ENCODE measurements at regions not wholly inside any gene's neighbourhood (a gene's known extent, or its start where the extent isn't known, plus 50 kb on each side); places are given as distances from the start of the nearest gene placed in this dataset.

DNA sequence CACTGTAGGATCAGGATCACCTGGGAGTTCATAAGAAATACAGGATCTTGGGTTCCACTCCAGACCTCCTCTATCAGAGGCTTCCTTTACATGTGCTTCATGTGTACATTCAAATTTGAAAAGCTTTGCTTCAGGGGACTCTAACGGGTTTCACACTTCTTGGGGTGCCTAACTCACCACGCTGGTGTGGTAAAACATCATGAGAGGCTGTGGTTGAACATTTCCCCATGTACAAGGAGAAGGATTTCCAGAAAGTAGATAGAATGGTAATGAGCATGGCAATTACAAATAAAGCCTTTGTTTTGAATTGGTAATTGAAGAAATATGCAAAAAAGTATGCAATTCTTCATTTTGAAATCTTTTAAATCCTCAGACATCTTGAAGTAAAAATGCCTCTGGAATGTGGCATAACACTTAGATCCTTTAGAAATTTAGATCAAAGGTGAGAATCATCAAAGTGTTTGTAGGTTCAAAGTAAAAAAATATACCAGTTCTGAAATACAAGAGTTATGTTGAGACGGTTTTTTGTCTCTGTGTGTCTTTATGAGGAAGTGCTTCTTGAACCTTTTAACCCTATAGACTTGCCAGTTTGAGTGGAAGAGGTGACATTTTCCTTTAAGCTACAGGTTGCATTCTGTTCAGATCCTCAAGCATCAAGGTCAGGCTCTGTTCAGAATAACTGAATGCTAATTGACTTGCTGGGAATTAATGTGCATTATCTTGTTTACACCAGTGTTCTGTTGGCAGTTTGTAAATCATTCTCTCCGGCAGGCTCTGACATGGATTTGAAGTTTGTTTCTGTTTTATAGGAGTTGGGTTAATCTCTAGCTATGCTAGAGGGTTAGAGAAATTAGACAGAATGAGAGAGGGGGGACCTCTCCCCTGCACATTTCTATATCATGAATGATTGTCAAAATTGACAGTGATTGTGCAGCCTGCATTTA is 415.3 kb downstream of the MAN2A1 start:
- no peaks in the 10 kb centered on the region for H3K9me3 ChIP-seq
- DNase-seq (no peak), ATAC-seq (no peak)
- no peak overlapping the region for H3K4me3 ChIP-seq
- no peaks in the 10 kb centered on the region for H3K36me3 ChIP-seq
- no peaks in the 10 kb centered on the region for H3K4me1 ChIP-seq
- no peak overlapping the region for H3K27ac ChIP-seq
- TF ChIP-seq, protein P1, sequence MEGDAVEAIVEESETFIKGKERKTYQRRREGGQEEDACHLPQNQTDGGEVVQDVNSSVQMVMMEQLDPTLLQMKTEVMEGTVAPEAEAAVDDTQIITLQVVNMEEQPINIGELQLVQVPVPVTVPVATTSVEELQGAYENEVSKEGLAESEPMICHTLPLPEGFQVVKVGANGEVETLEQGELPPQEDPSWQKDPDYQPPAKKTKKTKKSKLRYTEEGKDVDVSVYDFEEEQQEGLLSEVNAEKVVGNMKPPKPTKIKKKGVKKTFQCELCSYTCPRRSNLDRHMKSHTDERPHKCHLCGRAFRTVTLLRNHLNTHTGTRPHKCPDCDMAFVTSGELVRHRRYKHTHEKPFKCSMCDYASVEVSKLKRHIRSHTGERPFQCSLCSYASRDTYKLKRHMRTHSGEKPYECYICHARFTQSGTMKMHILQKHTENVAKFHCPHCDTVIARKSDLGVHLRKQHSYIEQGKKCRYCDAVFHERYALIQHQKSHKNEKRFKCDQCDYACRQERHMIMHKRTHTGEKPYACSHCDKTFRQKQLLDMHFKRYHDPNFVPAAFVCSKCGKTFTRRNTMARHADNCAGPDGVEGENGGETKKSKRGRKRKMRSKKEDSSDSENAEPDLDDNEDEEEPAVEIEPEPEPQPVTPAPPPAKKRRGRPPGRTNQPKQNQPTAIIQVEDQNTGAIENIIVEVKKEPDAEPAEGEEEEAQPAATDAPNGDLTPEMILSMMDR (IDR thresholded peaks at IDR 0.05), result no peak
- intact Hi-C loops (cut with DNase I), result no loop called here
- H3K27me3 ChIP-seq (ENCODE audit: low read depth), result no peaks in the 10 kb centered on the region

DNA sequence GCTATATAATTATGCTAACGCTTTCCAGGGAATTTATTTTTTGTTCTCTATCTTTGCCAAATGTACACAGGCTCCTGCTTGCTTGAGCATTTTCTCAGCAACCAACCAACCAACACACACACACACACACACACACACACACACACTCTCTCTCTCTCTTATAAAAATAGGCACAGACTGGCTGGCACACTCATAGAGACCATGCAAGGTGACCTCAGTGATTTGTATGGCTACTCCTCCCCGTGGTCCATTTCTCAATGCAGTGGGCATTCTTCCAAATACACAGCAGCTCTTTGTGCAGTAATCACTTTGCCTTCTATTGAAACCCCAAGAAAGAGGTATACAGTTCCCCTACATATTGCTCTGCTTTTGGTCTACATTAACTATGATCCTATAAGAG is 416.0 kb downstream of the MAN2A1 start:
- intact Hi-C loops (cut with DNase I), result no loop called here
- TF ChIP-seq, protein P1 (IDR thresholded peaks at IDR 0.05), result no peak

DNA sequence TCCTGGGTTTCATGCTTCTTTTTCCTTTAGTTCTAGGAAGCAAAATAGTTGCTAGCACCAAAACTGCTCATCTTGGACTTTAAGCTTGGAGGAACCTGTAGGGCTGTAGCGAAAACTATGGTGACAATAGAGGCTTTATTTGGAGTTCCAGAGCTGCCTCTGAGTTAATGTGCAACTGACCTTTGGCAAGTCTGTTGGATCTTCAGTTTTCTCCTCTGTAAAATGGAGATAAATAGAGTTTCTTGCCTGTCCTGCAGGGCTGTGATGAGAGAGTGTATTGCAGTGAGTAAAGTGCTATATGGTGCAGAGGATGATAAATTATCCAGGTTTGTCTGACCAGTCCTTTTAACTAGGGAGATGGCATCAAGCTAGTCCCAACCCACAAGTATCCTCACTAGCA is 417.0 kb downstream of the MAN2A1 start:
- Histone ChIP-seq H3K9me3 (no peaks in the 10 kb centered on the region), H3K27me3 (ENCODE audit: low read depth) (no peaks in the 10 kb centered on the region), H3K27ac (no peak overlapping the region), H3K4me1 (no peaks in the 10 kb centered on the region), H3K36me3 (no peaks in the 10 kb centered on the region), H3K4me3 (no peak overlapping the region)
- TF ChIP-seq, protein P1 (IDR thresholded peaks at IDR 0.05), result no peak
- intact Hi-C loops (cut with DNase I), result no loop called here
- no peak for ATAC-seq
- no peak for DNase-seq

More for the DNA sequence above, 416.0 kb downstream of the MAN2A1 start:
- no peak overlapping the region for H3K27ac ChIP-seq
- no peak for DNase-seq
- H3K36me3 ChIP-seq, result no peaks in the 10 kb centered on the region
- H3K9me3 ChIP-seq, result no peaks in the 10 kb centered on the region
- H3K4me1 ChIP-seq, result no peaks in the 10 kb centered on the region
- no peak for ATAC-seq
- H3K27me3 ChIP-seq (ENCODE audit: low read depth), result no peaks in the 10 kb centered on the region
- H3K4me3 ChIP-seq, result no peak overlapping the region

DNA sequence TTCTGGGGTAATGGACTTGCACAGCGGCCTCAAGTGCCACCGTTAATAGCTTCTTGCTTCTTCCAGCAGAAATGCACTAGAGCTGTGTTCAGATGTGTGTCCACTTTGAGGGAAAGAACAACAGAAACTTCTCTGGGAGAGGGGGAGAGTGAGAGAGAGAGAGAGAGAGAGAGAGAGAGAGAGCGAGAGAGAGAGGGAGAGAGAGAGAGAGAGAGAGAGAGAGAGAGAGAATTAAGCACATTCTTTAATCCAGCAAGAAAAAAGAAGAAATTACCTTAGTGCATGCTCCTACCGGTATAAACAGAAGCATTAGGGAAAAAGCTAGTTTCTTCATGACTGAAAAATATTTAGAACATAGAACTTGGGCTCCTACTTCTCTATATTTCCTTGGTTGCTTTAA is 418.8 kb downstream of the MAN2A1 start:
- Histone ChIP-seq H3K27me3 (ENCODE audit: low read depth) (no peaks in the 10 kb centered on the region), H3K4me1 (no peaks in the 10 kb centered on the region), H3K4me3 (no peak overlapping the region), H3K9me3 (no peaks in the 10 kb centered on the region), H3K27ac (no peak overlapping the region), H3K36me3 (no peaks in the 10 kb centered on the region)
- intact Hi-C loops (cut with DNase I), result no loop called here
- DNase-seq (no peak), ATAC-seq (no peak)
- TF ChIP-seq, protein P1 (IDR thresholded peaks at IDR 0.05), result no peak

DNA sequence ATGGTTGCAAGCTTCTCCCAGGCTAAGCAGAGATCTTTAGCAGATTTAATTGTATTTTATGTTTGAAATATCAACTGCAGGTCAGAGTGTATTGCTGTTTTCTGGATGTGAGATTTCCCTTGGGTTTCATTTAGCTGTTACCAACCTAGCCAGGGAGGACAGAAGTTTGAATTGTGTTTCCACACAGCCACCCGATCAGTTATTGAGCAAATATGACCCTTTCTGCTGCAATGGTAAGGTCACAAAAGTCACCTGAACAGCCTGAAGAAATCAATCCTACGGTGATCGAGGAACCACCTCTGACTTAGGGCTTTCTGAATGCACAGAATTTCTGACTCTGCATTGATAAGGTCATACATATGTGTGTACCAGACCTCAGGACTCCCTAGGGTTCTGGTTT is 419.9 kb downstream of the MAN2A1 start:
- DNase-seq (no peak), ATAC-seq (no peak)
- Histone ChIP-seq H3K27ac (no peak overlapping the region), H3K9me3 (no peaks in the 10 kb centered on the region), H3K4me1 (no peaks in the 10 kb centered on the region), H3K36me3 (no peaks in the 10 kb centered on the region), H3K4me3 (no peak overlapping the region), H3K27me3 (ENCODE audit: low read depth) (no peaks in the 10 kb centered on the region)
- TF ChIP-seq, protein P1 (IDR thresholded peaks at IDR 0.05), result no peak
- intact Hi-C loops (cut with DNase I), result no loop called here

Data from lower lobe of right lung (tissue), 2 donors.